Parathyroid adenoma (tissue), 2 donors: ENCODE measurements at regions not wholly inside any gene's neighbourhood (a gene's known extent, or its start where the extent isn't known, plus 50 kb on each side); places are given as distances from the start of the nearest gene placed in this dataset.

ENCODE experiments used
- H2AFZ ChIP-seq: fragments of 300-600 bp; sonication (generic); one replicate; pipeline ENCODE4 v1.7.0; 2017; ENCODE audit warnings: antibody characterized with exemption, mild to moderate bottlenecking
- H3K27ac ChIP-seq: fragments of 300-600 bp; sonication (generic); one replicate; pipeline ENCODE4 v1.7.0; 2017
- H3K27me3 ChIP-seq: fragments of 300-600 bp; sonication (generic); one replicate; pipeline ENCODE4 v1.7.0; 2017; ENCODE audit warnings: low read length; ENCODE audit not compliant: control insufficient read depth, insufficient read depth
- H3K36me3 ChIP-seq: fragments of 300-600 bp; sonication (generic); one replicate; pipeline ENCODE4 v1.7.0; 2017; ENCODE audit warnings: low read length; ENCODE audit not compliant: control insufficient read depth, insufficient read depth
- H3K4me1 ChIP-seq: fragments of 300-600 bp; sonication (generic); one replicate; pipeline ENCODE4 v1.7.0; 2017; ENCODE audit warnings: control low read depth
- H3K4me2 ChIP-seq: fragments of 300-600 bp; sonication (generic); one replicate; pipeline ENCODE4 v1.7.0; 2017; ENCODE audit warnings: low read length
- H3K4me3 ChIP-seq: fragments of 300-600 bp; sonication (generic); one replicate; pipeline ENCODE4 v1.7.0; 2017; ENCODE audit warnings: low read depth, low read length
- H3K79me2 ChIP-seq: fragments of 300-600 bp; sonication (generic); one replicate; pipeline ENCODE4 v1.7.0; 2017; ENCODE audit warnings: control low read depth
- H3K9ac ChIP-seq: fragments of 300-600 bp; sonication (generic); one replicate; pipeline ENCODE4 v1.7.0; 2017; ENCODE audit warnings: mild to moderate bottlenecking
- H3K9me3 ChIP-seq: fragments of 300-600 bp; sonication (generic); one replicate; pipeline ENCODE4 v1.7.0; 2017; ENCODE audit warnings: low read length; ENCODE audit not compliant: control insufficient read depth
- TF ChIP-seq, protein P1 (sequence below): fragments of 300-600 bp; sonication (generic); IDR thresholded peaks from one replicate; pipeline ENCODE4 v1.7.0; 2017; ENCODE audit warnings: antibody characterized with exemption, mild to moderate bottlenecking
- donor health status: primary hyperparathyroidism.

DNA sequence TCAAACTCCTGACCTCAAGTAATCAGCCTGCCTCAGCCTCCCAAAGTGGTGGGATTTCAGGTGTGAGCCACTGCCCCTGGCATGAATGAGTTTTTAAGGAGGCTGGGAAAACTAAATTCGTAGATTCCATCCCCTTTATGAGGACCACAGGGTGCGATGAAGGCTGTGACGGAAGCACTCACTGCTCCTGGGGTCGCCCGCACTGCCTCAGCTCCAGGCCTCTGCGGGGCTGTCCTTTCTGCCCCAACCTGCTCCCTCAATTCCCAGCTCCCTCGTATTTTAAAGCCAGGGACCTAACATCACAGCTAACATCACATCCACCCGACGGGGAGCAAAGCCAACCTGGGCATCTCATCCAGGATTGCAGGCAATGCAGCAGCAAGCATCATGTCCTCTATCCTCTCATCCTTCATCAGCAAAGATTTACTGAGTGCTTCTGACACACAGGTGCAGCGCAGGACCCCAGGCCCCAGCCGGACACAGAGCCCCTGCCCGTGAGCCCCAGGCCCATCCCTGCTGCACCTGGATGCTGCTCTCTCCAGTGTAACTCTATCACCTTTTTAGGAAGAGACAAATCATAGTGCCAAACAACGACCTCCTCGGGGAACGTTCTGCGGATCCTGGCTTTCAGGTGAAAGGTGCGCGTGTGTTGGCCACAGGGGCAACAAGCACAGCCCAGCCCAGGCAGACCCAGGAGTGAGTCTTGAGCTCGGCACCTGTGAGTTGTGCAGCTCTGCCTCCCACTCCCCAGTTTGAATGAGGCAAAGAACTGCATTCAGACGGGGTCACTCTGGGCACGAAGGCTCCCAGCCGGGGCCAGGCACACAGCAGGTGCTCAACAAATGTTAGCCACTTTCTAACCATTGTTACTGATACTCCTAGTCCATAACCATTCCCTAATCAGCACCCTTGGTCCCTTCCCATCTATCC, 134.3 kb downstream of the CRYBB2 start:
- H3K4me3 ChIP-seq = no peak overlapping the region

DNA sequence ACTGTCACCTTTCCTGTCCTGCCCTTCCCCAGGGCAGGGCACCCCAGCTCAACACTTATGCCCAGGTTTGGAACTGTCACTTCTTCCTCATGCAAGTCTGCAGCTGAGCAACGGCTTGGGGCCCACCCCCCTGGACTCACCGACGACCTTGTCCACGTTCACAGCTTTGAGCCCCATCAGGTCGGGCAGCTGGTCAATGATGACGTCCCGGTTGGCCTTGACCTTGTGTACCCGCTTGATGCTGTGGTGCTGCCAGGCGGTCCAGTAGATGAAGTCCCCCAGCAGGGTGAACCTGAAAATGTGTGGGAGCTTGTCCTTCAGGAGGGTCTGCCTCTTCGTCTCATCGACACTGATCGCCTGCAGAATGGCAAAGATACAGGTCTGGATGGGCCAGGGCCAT, 135.0 kb downstream of the CRYBB2 start:
- H3K9me3 ChIP-seq = no peaks in the 10 kb centered on the region
- H3K4me2 ChIP-seq = no peak overlapping the region
- no peak overlapping the region for H2AFZ ChIP-seq
- H3K27me3 ChIP-seq = no peaks in the 10 kb centered on the region
- no peaks in the 10 kb centered on the region for H3K4me1 ChIP-seq
- no peak overlapping the region for H3K27ac ChIP-seq
- no peaks in the 10 kb centered on the region for H3K36me3 ChIP-seq
- H3K79me2 ChIP-seq = no peaks in the 10 kb centered on the region
- no peak overlapping the region for H3K4me3 ChIP-seq
- H3K9ac ChIP-seq = no peak overlapping the region
- TF ChIP-seq, protein P1, sequence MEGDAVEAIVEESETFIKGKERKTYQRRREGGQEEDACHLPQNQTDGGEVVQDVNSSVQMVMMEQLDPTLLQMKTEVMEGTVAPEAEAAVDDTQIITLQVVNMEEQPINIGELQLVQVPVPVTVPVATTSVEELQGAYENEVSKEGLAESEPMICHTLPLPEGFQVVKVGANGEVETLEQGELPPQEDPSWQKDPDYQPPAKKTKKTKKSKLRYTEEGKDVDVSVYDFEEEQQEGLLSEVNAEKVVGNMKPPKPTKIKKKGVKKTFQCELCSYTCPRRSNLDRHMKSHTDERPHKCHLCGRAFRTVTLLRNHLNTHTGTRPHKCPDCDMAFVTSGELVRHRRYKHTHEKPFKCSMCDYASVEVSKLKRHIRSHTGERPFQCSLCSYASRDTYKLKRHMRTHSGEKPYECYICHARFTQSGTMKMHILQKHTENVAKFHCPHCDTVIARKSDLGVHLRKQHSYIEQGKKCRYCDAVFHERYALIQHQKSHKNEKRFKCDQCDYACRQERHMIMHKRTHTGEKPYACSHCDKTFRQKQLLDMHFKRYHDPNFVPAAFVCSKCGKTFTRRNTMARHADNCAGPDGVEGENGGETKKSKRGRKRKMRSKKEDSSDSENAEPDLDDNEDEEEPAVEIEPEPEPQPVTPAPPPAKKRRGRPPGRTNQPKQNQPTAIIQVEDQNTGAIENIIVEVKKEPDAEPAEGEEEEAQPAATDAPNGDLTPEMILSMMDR = no peak

More for the DNA sequence above, 134.3 kb downstream of the CRYBB2 start:
- TF ChIP-seq, protein P1 = no peak
- H2AFZ ChIP-seq = no peak overlapping the region
- H3K4me2 ChIP-seq = no peak overlapping the region
- no peaks in the 10 kb centered on the region for H3K36me3 ChIP-seq
- no peak overlapping the region for H3K27ac ChIP-seq
- H3K79me2 ChIP-seq = no peaks in the 10 kb centered on the region
- H3K9ac ChIP-seq = no peak overlapping the region
- no peaks in the 10 kb centered on the region for H3K9me3 ChIP-seq
- no peaks in the 10 kb centered on the region for H3K27me3 ChIP-seq
- H3K4me1 ChIP-seq = no peaks in the 10 kb centered on the region

DNA sequence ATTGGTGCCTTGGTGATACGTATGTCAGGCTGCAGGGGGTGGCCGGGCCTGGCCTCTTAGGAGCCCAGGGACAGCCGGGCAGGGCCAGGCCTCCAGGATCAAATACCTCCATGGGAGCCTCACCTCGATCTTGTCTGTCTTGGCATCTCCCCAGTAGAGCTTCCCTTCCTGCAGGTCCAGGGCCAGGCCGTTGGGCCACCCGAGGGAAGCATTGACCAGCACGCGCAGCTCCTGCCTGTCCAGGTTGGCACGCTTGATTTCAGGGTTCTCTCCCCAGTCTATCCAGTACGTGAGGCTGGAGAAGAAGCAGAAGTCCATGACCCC, 137.7 kb downstream of the CRYBB2 start:
- Histone ChIP-seq H3K9ac (no peak overlapping the region), H3K27ac (no peak overlapping the region), H3K79me2 (peaks cover 6% of the 10 kb centered on the region), H3K4me2 (no peak overlapping the region), H2AFZ (no peak overlapping the region), H3K4me3 (no peak overlapping the region), H3K4me1 (no peaks in the 10 kb centered on the region), H3K27me3 (no peaks in the 10 kb centered on the region), H3K36me3 (no peaks in the 10 kb centered on the region), H3K9me3 (no peaks in the 10 kb centered on the region)
- TF ChIP-seq, protein P1 = no peak

DNA sequence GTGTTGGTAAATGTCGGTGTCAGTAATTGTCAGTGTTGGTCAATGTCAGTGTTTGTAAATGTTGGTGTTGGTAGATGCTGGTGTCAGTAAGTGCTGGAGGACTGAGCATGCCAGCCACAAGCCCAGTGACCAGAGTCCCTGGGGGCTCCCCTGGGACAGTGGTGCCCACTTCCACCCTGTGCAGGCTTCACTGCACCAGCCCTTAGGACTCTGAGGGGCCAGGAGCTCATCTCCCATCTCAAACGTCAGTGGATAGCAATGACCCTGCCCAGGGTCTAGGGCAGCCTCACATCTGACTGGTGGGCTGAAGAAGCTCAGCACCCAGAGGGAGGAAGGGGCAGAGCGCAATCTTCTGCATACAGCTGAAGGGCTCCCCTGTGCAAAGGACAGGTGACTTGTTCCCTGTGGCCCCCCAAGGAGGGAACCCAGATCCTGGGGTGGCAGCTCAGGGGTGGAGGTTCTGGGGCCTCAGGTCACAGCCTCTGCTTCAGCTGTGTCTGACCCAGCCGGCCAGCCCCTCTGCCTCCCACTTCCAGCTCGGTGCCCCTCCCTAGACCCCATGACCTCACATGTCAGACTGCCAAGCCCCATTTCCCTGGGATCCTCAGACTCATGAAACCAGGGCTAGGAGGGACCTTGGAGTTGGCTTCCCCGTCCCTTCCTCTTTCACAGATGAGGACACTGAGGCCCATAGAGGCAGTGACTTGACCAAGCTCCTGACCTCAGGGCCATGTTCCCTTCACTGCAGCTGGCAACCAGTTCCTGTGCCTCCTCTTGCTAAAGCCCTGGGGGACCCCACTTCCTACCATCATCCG, 138.4 kb downstream of the CRYBB2 start:
- H3K9ac ChIP-seq = no peak overlapping the region
- no peak overlapping the region for H2AFZ ChIP-seq
- H3K36me3 ChIP-seq = no peaks in the 10 kb centered on the region
- no peaks in the 10 kb centered on the region for H3K27me3 ChIP-seq
- no peaks in the 10 kb centered on the region for H3K9me3 ChIP-seq
- no peak overlapping the region for H3K4me2 ChIP-seq
- H3K79me2 ChIP-seq = peaks cover 7% of the 10 kb centered on the region
- H3K4me3 ChIP-seq = no peak overlapping the region
- no peak overlapping the region for H3K27ac ChIP-seq
- TF ChIP-seq, protein P1 = no peak
- no peaks in the 10 kb centered on the region for H3K4me1 ChIP-seq
